Mesothelial cell of epicardium (in vitro differentiated cells): ENCODE measurements at regions not wholly inside any gene's neighbourhood (a gene's known extent, or its start where the extent isn't known, plus 50 kb on each side); places are given as distances from the start of the nearest gene placed in this dataset.

Experiments used
- DNase-seq, 2 experiments: peaks; one replicate each; pipeline ENCODE4 v3.0.0; 2021; ENCODE audit warnings: low spot score in 2 of 2; ENCODE audit not compliant: unreplicated experiment in 2 of 2
- H3K27ac Mint-ChIP-seq: 2 replicates; pipeline ENCODE4 v1.8.0; 2021; ENCODE audit warnings: mixed read lengths
- H3K27me3 Mint-ChIP-seq: 2 replicates; pipeline ENCODE4 v1.8.0; 2021; ENCODE audit warnings: low read depth, mixed read lengths
- H3K36me3 Mint-ChIP-seq: 2 replicates; pipeline ENCODE4 v1.8.0; 2021; ENCODE audit warnings: mixed read lengths
- H3K4me1 Mint-ChIP-seq: 2 replicates; pipeline ENCODE4 v1.8.0; 2021; ENCODE audit warnings: mixed read lengths
- H3K4me3 Mint-ChIP-seq: 2 replicates; pipeline ENCODE4 v1.8.0; 2021; ENCODE audit warnings: mild to moderate bottlenecking, moderate library complexity, mixed read lengths
- H3K9me3 Mint-ChIP-seq: 2 replicates; pipeline ENCODE4 v1.8.0; 2021; ENCODE audit warnings: mixed read lengths
- TF ChIP-seq, protein P1 (sequence below): fragments of 200-600 bp; sonication (generic); IDR thresholded peaks from one replicate; pipeline ENCODE4 v1.5.0; 2021; ENCODE audit warnings: antibody characterized with exemption; ENCODE audit not compliant: unreplicated experiment

DNA sequence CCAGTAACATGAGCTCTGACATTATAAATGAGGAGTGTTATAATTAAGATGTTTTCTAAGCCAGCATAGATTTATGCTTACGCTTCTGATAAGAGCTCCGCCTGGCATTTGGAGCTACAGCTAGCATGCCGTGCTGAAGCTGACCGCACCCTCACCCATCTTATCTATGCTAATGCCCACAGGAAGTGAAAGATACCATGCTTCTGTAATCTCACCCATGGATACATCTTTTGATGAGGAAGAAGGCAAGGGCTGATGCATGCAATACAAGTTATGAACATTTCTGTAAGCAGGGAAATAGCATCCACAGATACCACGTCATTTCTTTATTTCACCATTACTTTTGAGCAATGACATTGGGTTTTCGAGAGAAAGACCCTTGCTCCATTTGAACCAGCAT lies 82.3 kb downstream of the ARL4C start:
- H3K36me3 Mint-ChIP-seq = no peaks in the 10 kb centered on the region
- H3K9me3 Mint-ChIP-seq = peaks cover 11% of the 10 kb centered on the region
- TF ChIP-seq, protein P1, sequence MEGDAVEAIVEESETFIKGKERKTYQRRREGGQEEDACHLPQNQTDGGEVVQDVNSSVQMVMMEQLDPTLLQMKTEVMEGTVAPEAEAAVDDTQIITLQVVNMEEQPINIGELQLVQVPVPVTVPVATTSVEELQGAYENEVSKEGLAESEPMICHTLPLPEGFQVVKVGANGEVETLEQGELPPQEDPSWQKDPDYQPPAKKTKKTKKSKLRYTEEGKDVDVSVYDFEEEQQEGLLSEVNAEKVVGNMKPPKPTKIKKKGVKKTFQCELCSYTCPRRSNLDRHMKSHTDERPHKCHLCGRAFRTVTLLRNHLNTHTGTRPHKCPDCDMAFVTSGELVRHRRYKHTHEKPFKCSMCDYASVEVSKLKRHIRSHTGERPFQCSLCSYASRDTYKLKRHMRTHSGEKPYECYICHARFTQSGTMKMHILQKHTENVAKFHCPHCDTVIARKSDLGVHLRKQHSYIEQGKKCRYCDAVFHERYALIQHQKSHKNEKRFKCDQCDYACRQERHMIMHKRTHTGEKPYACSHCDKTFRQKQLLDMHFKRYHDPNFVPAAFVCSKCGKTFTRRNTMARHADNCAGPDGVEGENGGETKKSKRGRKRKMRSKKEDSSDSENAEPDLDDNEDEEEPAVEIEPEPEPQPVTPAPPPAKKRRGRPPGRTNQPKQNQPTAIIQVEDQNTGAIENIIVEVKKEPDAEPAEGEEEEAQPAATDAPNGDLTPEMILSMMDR = no peak
- H3K27me3 Mint-ChIP-seq = no peaks in the 10 kb centered on the region
- DNase-seq = no peak
- no peak overlapping the region for H3K27ac Mint-ChIP-seq
- no peak overlapping the region for H3K4me3 Mint-ChIP-seq
- peaks cover 35% of the 10 kb centered on the region for H3K4me1 Mint-ChIP-seq

DNA sequence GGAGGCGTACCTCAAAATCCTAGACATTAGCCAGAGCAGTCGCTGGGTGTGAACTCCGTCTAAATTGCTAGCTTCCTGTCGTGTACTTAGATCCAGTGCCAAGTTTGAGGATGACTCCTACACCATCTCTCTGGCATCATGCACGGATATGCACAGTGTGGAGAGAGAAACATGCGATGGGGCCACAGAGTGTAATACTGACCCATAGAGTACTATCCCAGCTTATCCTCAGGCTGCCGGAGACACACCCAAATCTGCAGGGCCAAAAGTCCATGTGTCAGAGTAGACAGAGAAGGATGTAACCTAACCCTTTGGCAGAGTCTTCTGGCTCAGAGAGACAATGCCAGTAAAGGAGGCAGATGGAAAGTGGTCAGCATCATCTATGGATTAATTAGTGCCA lies 84.2 kb downstream of the ARL4C start:
- peaks cover 33% of the 10 kb centered on the region for H3K4me1 Mint-ChIP-seq
- H3K27ac Mint-ChIP-seq = peak overlapping the region; percentile 85
- no peaks in the 10 kb centered on the region for H3K36me3 Mint-ChIP-seq
- DNase-seq = no peak
- no peak overlapping the region for H3K4me3 Mint-ChIP-seq
- H3K9me3 Mint-ChIP-seq = peaks cover 2% of the 10 kb centered on the region
- no peaks in the 10 kb centered on the region for H3K27me3 Mint-ChIP-seq
- TF ChIP-seq, protein P1 = no peak

DNA sequence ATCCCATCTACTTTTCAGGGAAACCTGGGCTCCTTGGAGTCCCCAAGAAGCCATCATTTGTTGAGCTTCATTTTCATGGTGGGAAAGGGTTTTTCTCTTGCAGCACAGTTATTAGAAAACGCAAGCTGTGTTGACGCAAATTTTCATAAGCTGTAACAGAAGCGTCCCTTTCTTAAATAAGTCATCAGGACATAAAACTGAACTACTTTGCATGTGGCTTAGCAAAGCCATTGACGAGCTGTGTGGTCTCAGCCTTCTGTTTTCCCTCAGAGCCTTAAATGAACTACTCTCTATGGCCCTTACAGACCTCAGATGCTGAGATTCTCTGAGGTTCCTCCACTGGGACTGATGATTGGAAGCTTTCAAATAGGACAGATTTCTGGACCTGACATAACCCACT lies 85.1 kb downstream of the ARL4C start:
- H3K9me3 Mint-ChIP-seq = no peaks in the 10 kb centered on the region
- peaks cover 33% of the 10 kb centered on the region for H3K4me1 Mint-ChIP-seq
- no peak overlapping the region for H3K4me3 Mint-ChIP-seq
- H3K27me3 Mint-ChIP-seq = no peaks in the 10 kb centered on the region
- H3K36me3 Mint-ChIP-seq = no peaks in the 10 kb centered on the region
- TF ChIP-seq, protein P1 = no peak
- peak overlapping the region; percentile 85 for H3K27ac Mint-ChIP-seq
- DNase-seq = no peak

DNA sequence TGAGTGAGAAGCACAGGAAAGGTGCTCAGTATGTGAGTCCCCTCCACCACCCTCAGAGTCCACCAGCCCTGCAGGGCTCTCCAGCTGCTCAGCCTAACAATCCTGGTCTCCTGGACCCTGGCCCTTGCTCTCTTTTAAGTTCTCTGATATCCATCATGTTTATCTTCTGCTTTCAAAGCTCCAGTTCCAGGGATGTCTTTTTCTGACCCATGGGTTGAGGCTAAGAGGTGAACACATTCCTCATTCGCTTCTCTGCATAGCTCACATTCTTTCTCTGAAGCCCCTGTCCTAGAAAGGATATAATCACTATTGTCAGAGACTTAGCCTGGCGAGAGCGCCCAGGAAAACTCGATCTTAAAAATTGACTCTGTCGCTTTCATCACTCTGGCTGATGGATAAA lies 86.4 kb downstream of the ARL4C start:
- Mint-ChIP-seq H3K36me3 (no peaks in the 10 kb centered on the region), H3K4me3 (no peak overlapping the region), H3K4me1 (peaks cover 33% of the 10 kb centered on the region), H3K27ac (peak overlapping the region; percentile 83), H3K9me3 (no peaks in the 10 kb centered on the region), H3K27me3 (no peaks in the 10 kb centered on the region)
- TF ChIP-seq, protein P1 = no peak
- DNase-seq = no peak

DNA sequence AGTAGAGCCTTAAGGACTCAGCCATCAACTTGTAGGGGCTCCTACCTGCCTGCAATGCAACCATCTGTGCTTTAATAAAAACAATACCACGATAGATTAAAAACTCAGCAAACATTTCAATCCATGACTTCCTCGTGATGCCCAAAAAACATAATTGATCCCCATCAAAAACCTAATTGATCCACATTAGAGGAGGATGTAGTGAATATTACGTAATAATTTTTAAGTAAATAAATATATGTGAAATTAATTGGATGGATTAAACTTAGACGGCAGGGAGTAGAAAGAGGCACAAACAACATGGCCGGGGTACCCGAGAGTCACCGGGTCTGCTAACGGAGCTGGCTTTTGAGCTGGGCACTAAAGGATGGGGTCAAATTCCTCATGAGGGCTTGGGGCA lies 87.3 kb downstream of the ARL4C start:
- TF ChIP-seq, protein P1 = no peak
- no peak for DNase-seq
- H3K9me3 Mint-ChIP-seq = no peaks in the 10 kb centered on the region
- H3K27ac Mint-ChIP-seq = peak overlapping the region; percentile 83
- H3K4me3 Mint-ChIP-seq = no peak overlapping the region
- no peaks in the 10 kb centered on the region for H3K36me3 Mint-ChIP-seq
- no peaks in the 10 kb centered on the region for H3K27me3 Mint-ChIP-seq
- H3K4me1 Mint-ChIP-seq = peaks cover 32% of the 10 kb centered on the region

DNA sequence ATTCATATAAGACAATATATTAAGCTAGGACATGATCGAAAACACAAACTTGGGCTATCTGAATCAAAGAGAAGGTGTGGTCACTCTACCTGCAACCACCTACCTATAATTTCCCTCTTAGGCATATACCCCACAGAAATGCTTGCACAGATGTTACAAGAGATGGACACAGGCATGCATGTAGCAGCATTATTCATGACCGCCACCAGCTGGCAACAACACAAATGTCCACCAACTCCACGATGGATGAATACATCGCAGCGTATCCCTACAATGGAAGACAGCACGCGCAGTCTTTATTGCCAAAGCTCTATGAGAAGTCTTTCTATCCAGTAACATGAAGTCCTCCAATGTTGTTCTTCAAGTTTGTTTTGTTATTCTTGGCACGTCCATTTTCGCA lies 90.8 kb downstream of the ARL4C start:
- Mint-ChIP-seq H3K4me3 (no peak overlapping the region), H3K27ac (no peak overlapping the region), H3K27me3 (no peaks in the 10 kb centered on the region), H3K9me3 (no peaks in the 10 kb centered on the region), H3K36me3 (no peaks in the 10 kb centered on the region), H3K4me1 (peaks cover 14% of the 10 kb centered on the region)
- TF ChIP-seq, protein P1 = no peak
- DNase-seq = no peak
